ENCODE measurements at regions not wholly inside any gene's neighbourhood (a gene's known extent, or its start where the extent isn't known, plus 50 kb on each side); places are given as distances from the start of the nearest gene placed in this dataset.
A peak's percentile ranks its signal among the peaks of the same experiment; 100 is the strongest.
"Not testable (repeated sequence)": the region's sequence is repeated elsewhere in the genome, so short reads cannot be mapped to it uniquely, and the experiment has no call there.

- H3K36me3 Mint-ChIP-seq: no peaks in the 10 kb centered on the region
- no peak overlapping the region for H3K27ac Mint-ChIP-seq
- no peak for ATAC-seq
- no peaks in the 10 kb centered on the region for H3K9me3 Mint-ChIP-seq
- peaks cover 92% of the 10 kb centered on the region for H3K27me3 Mint-ChIP-seq
- H3K4me3 Mint-ChIP-seq: no peak overlapping the region
- H3K4me1 Mint-ChIP-seq: peaks cover 8% of the 10 kb centered on the region
Measured at GRCh38 chr17:77794846-77795245, 163.7 kb upstream of the TNRC6C start.

- no peaks in the 10 kb centered on the region for H3K36me3 Mint-ChIP-seq
- H3K27me3 Mint-ChIP-seq: peaks cover 90% of the 10 kb centered on the region
- H3K4me1 Mint-ChIP-seq: peaks cover 8% of the 10 kb centered on the region
- no peak overlapping the region for H3K4me3 Mint-ChIP-seq
- ATAC-seq: no peak
- H3K27ac Mint-ChIP-seq: no peak overlapping the region
- no peaks in the 10 kb centered on the region for H3K9me3 Mint-ChIP-seq
Measured at GRCh38 chr17:77795685-77796084, 162.8 kb upstream of the TNRC6C start.

- H3K27me3 Mint-ChIP-seq: peaks cover 92% of the 10 kb centered on the region
- H3K27ac Mint-ChIP-seq: no peak overlapping the region
- no peaks in the 10 kb centered on the region for H3K9me3 Mint-ChIP-seq
- no peak overlapping the region for H3K4me3 Mint-ChIP-seq
- H3K4me1 Mint-ChIP-seq: peaks cover 8% of the 10 kb centered on the region
- H3K36me3 Mint-ChIP-seq: no peaks in the 10 kb centered on the region
- no peak for ATAC-seq
Measured at GRCh38 chr17:77796176-77796860, 162.2 kb upstream of the TNRC6C start.

- Mint-ChIP-seq H3K9me3 (peaks cover 2% of the 10 kb centered on the region), H3K4me1 (peaks cover 16% of the 10 kb centered on the region), H3K27ac (no peak overlapping the region), H3K36me3 (no peaks in the 10 kb centered on the region), H3K27me3 (peaks cover 98% of the 10 kb centered on the region), H3K4me3 (no peak overlapping the region)
- no peak for ATAC-seq
Measured at GRCh38 chr17:77798031-77798430, 160.5 kb upstream of the TNRC6C start.

- peaks cover 2% of the 10 kb centered on the region for H3K9me3 Mint-ChIP-seq
- ATAC-seq: peak; percentile 8
- no peak overlapping the region for H3K4me3 Mint-ChIP-seq
- peaks cover 17% of the 10 kb centered on the region for H3K4me1 Mint-ChIP-seq
- H3K27ac Mint-ChIP-seq: no peak overlapping the region
- H3K27me3 Mint-ChIP-seq: peaks cover 96% of the 10 kb centered on the region
- H3K36me3 Mint-ChIP-seq: no peaks in the 10 kb centered on the region
Measured at GRCh38 chr17:77798481-77798880, 160.0 kb upstream of the TNRC6C start.

GRCh38 chr17:77800816-77801215, 157.7 kb upstream of the TNRC6C start:
- Mint-ChIP-seq H3K9me3 (peaks cover 2% of the 10 kb centered on the region), H3K27ac (no peak overlapping the region), H3K36me3 (no peaks in the 10 kb centered on the region), H3K4me3 (no peak overlapping the region), H3K4me1 (peaks cover 9% of the 10 kb centered on the region), H3K27me3 (peaks cover 89% of the 10 kb centered on the region)
- no peak for ATAC-seq

GRCh38 chr17:77801545-77802332, 156.8 kb upstream of the TNRC6C start:
- Mint-ChIP-seq H3K9me3 (peaks cover 2% of the 10 kb centered on the region), H3K4me1 (peaks cover 9% of the 10 kb centered on the region), H3K4me3 (no peak overlapping the region), H3K27me3 (peaks cover 79% of the 10 kb centered on the region), H3K27ac (no peak overlapping the region), H3K36me3 (no peaks in the 10 kb centered on the region)
- ATAC-seq: no peak

GRCh38 chr17:77802333-77802615, 156.2 kb upstream of the TNRC6C start:
- no peak for ATAC-seq
- no peaks in the 10 kb centered on the region for H3K36me3 Mint-ChIP-seq
- H3K4me1 Mint-ChIP-seq: peaks cover 9% of the 10 kb centered on the region
- peaks cover 2% of the 10 kb centered on the region for H3K9me3 Mint-ChIP-seq
- H3K4me3 Mint-ChIP-seq: no peak overlapping the region
- no peak overlapping the region for H3K27ac Mint-ChIP-seq
- H3K27me3 Mint-ChIP-seq: peaks cover 74% of the 10 kb centered on the region

GRCh38 chr17:77802811-77803220, 155.7 kb upstream of the TNRC6C start:
- Mint-ChIP-seq H3K27me3 (peaks cover 69% of the 10 kb centered on the region), H3K27ac (no peak overlapping the region), H3K4me1 (peaks cover 9% of the 10 kb centered on the region), H3K9me3 (peaks cover 2% of the 10 kb centered on the region), H3K4me3 (no peak overlapping the region), H3K36me3 (no peaks in the 10 kb centered on the region)
- no peak for ATAC-seq

GRCh38 chr17:77803726-77804125, 154.8 kb upstream of the TNRC6C start:
- Mint-ChIP-seq H3K4me1 (peaks cover 9% of the 10 kb centered on the region), H3K4me3 (no peak overlapping the region), H3K36me3 (no peaks in the 10 kb centered on the region), H3K27me3 (peaks cover 60% of the 10 kb centered on the region), H3K27ac (no peak overlapping the region), H3K9me3 (peaks cover 2% of the 10 kb centered on the region)
- no peak for ATAC-seq

GRCh38 chr17:77804796-77805426, 153.6 kb upstream of the TNRC6C start:
- ATAC-seq: no peak
- no peak overlapping the region for H3K27ac Mint-ChIP-seq
- peaks cover 2% of the 10 kb centered on the region for H3K9me3 Mint-ChIP-seq
- peaks cover 48% of the 10 kb centered on the region for H3K27me3 Mint-ChIP-seq
- H3K36me3 Mint-ChIP-seq: no peaks in the 10 kb centered on the region
- no peak overlapping the region for H3K4me3 Mint-ChIP-seq
- H3K4me1 Mint-ChIP-seq: peaks cover 9% of the 10 kb centered on the region

- ATAC-seq, H3K4me3 Mint-ChIP-seq: not testable (repeated sequence)
Measured at GRCh38 chr17:77805970-77806369, 152.5 kb upstream of the TNRC6C start.

GRCh38 chr17:77807051-77807745, 151.3 kb upstream of the TNRC6C start:
- peaks cover 27% of the 10 kb centered on the region for H3K27me3 Mint-ChIP-seq
- no peak for ATAC-seq
- H3K27ac Mint-ChIP-seq: no peak overlapping the region
- H3K4me1 Mint-ChIP-seq: peaks cover 9% of the 10 kb centered on the region
- H3K36me3 Mint-ChIP-seq: no peaks in the 10 kb centered on the region
- no peak overlapping the region for H3K4me3 Mint-ChIP-seq
- H3K9me3 Mint-ChIP-seq: no peaks in the 10 kb centered on the region

More at GRCh38 chr17:77805970-77806369, 152.5 kb upstream of the TNRC6C start:
- peaks cover 39% of the 10 kb centered on the region for H3K27me3 Mint-ChIP-seq
- H3K9me3 Mint-ChIP-seq, H3K36me3 Mint-ChIP-seq, H3K4me1 Mint-ChIP-seq, H3K27ac Mint-ChIP-seq: not testable (repeated sequence)

GRCh38 chr17:77807746-77808441, 150.6 kb upstream of the TNRC6C start:
- Mint-ChIP-seq H3K27ac (no peak overlapping the region), H3K4me1 (peaks cover 2% of the 10 kb centered on the region), H3K27me3 (peaks cover 20% of the 10 kb centered on the region), H3K36me3 (no peaks in the 10 kb centered on the region), H3K4me3 (no peak overlapping the region), H3K9me3 (no peaks in the 10 kb centered on the region)
- no peak for ATAC-seq
